ENCODE measurements at regions not wholly inside any gene's neighbourhood (a gene's known extent, or its start where the extent isn't known, plus 50 kb on each side); places are given as distances from the start of the nearest gene placed in this dataset.

- no peak for TF ChIP-seq CTCF (IDR thresholded peaks at IDR 0.05; ENCODE audit: borderline replicate concordance)
- no peaks in the 10 kb centered on the region for H3K9me3 ChIP-seq (replicated peaks)
- intact Hi-C loops (cut with micrococcal nuclease) = no loop called here
- no peak overlapping the region for H3K4me3 ChIP-seq
- no peaks in the 10 kb centered on the region for H3K4me1 ChIP-seq
- peaks cover 65% of the 10 kb centered on the region for H3K27me3 ChIP-seq (ENCODE audit: low read depth)
- no peak overlapping the region for H3K27ac ChIP-seq (replicated peaks)
- H3K36me3 ChIP-seq = no peaks in the 10 kb centered on the region
- DNase-seq = no peak
Measured at GRCh38 chr20:4574356-4574690, 111.9 kb upstream of the PRNP start.

GRCh38 chr20:4573564-4574355, 112.5 kb upstream of the PRNP start:
- H3K27ac ChIP-seq (replicated peaks) = no peak overlapping the region
- no peak for TF ChIP-seq CTCF (IDR thresholded peaks at IDR 0.05; ENCODE audit: borderline replicate concordance)

GRCh38 chr20:4571759-4572531, 114.3 kb upstream of the PRNP start:
- Histone ChIP-seq H3K4me3 (no peak overlapping the region), H3K9me3 (replicated peaks) (no peaks in the 10 kb centered on the region), H3K27me3 (ENCODE audit: low read depth) (peaks cover 54% of the 10 kb centered on the region), H3K27ac (replicated peaks) (no peak overlapping the region), H3K4me1 (no peaks in the 10 kb centered on the region), H3K36me3 (no peaks in the 10 kb centered on the region)
- no peak for DNase-seq
- no peak for TF ChIP-seq CTCF (IDR thresholded peaks at IDR 0.05; ENCODE audit: borderline replicate concordance)
- intact Hi-C loops (cut with micrococcal nuclease) = no loop called here

More at GRCh38 chr20:4573564-4574355, 112.5 kb upstream of the PRNP start:
- intact Hi-C loops (cut with micrococcal nuclease) = no loop called here
- H3K36me3 ChIP-seq = no peaks in the 10 kb centered on the region
- peaks cover 63% of the 10 kb centered on the region for H3K27me3 ChIP-seq (ENCODE audit: low read depth)
- H3K4me3 ChIP-seq = no peak overlapping the region
- no peaks in the 10 kb centered on the region for H3K9me3 ChIP-seq (replicated peaks)
- H3K4me1 ChIP-seq = no peaks in the 10 kb centered on the region
- no peak for DNase-seq

- Histone ChIP-seq H3K27ac (replicated peaks) (no peak overlapping the region), H3K27me3 (ENCODE audit: low read depth) (peaks cover 42% of the 10 kb centered on the region), H3K36me3 (no peaks in the 10 kb centered on the region), H3K4me3 (no peak overlapping the region), H3K9me3 (replicated peaks) (no peaks in the 10 kb centered on the region), H3K4me1 (no peaks in the 10 kb centered on the region)
- DNase-seq = no peak
- intact Hi-C loops (cut with micrococcal nuclease) = no loop called here
- no peak for TF ChIP-seq CTCF (IDR thresholded peaks at IDR 0.05; ENCODE audit: borderline replicate concordance)
Measured at GRCh38 chr20:4569865-4570264, 116.4 kb upstream of the PRNP start.

- TF ChIP-seq CTCF (IDR thresholded peaks at IDR 0.05; ENCODE audit: borderline replicate concordance) = no peak
- intact Hi-C loops (cut with micrococcal nuclease) = no loop called here
- no peak overlapping the region for H3K27ac ChIP-seq (replicated peaks)
- H3K4me3 ChIP-seq = no peak overlapping the region
- DNase-seq = no peak
- H3K27me3 ChIP-seq (ENCODE audit: low read depth) = peaks cover 40% of the 10 kb centered on the region
- H3K36me3 ChIP-seq = no peaks in the 10 kb centered on the region
- peaks cover 6% of the 10 kb centered on the region for H3K9me3 ChIP-seq (replicated peaks)
- H3K4me1 ChIP-seq = no peaks in the 10 kb centered on the region
Measured at GRCh38 chr20:4569092-4569491, 117.2 kb upstream of the PRNP start.
